GM18505 (cell line): ENCODE measurements at regions not wholly inside any gene's neighbourhood (a gene's known extent, or its start where the extent isn't known, plus 50 kb on each side); places are given as distances from the start of the nearest gene placed in this dataset.

Experiments
- ATAC-seq: cut with Tn5 transposase; IDR thresholded peaks from one replicate; pipeline ENCODE4 v1.9.1; 2021; ENCODE audit not compliant: unreplicated experiment
- POLR2A ChIP-seq: IDR thresholded peaks from 4 replicates; pipeline ENCODE4 v1.6.1; 2011; ENCODE audit warnings: borderline replicate concordance; ENCODE audit not compliant: insufficient read depth, insufficient read length; ENCODE audit errors: extremely low read depth

- no peak for TF ChIP-seq POLR2A
- no peak for ATAC-seq
Measured at GRCh38 chr16:60074378-60074777, 1340.3 kb upstream of the GOT2 start.

GRCh38 chr16:60073376-60073775 lies 1339.3 kb upstream of the GOT2 start:
- no peak for ATAC-seq
- no peak for TF ChIP-seq POLR2A

DNA sequence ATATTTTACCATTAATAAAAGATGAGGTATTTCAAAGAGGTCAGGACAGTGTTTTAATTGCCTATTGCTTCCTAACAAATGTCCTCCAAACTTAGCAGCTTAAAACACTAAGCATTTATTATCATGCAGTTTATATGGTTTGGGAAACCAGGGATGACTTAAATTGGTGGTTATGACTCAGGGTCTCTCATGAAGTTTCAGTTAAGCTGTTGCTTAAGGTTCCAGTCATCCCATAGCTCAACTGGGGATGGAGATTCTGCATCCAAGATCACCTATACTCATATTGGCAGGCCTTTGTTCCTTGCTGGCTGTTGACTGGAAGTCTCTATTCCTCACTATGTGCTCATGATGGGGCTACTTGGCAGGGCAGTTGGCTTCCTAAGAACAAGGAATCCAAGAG lies 1329.9 kb upstream of the GOT2 start:
- ATAC-seq = no peak
- no peak for TF ChIP-seq POLR2A

GRCh38 chr16:60061396-60061795 lies 1327.3 kb upstream of the GOT2 start:
- TF ChIP-seq POLR2A = no peak
- ATAC-seq = no peak

GRCh38 chr16:60060731-60061130 lies 1326.6 kb upstream of the GOT2 start:
- TF ChIP-seq POLR2A = no peak
- ATAC-seq = no peak

- no peak for ATAC-seq
- TF ChIP-seq POLR2A = no peak
Measured at GRCh38 chr16:60059141-60059540, 1325.0 kb upstream of the GOT2 start.

DNA sequence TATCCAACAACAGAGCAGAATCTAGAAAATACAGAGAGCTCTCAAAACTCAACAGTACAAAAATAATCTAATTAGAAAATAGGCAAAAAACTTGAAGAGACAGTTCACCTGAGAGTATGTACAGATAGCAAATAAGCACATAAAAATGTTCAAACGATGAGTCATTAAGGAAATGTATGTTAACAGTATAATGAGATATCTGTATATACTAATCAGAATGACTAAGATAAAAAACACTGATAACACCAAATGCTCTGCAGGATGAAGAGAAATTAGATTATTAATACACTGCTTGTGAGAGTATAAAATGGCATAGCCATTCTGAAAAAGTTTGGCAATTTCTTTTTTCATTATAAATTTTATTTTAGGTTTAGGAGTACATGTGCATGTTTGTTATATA lies 1307.6 kb upstream of the GOT2 start:
- no peak for ATAC-seq

GRCh38 chr16:60031740-60032139 lies 1297.6 kb upstream of the GOT2 start:
- ATAC-seq = no peak
- no peak for TF ChIP-seq POLR2A

More for the DNA sequence above, 1307.6 kb upstream of the GOT2 start:
- TF ChIP-seq POLR2A = no peak

- ATAC-seq = no peak
Measured at GRCh38 chr16:60027351-60027750, 1293.2 kb upstream of the GOT2 start.

GRCh38 chr16:60013076-60013475 lies 1279.0 kb upstream of the GOT2 start:
- TF ChIP-seq POLR2A = no peak
- no peak for ATAC-seq

More at GRCh38 chr16:60027351-60027750, 1293.2 kb upstream of the GOT2 start:
- TF ChIP-seq POLR2A = no peak

DNA sequence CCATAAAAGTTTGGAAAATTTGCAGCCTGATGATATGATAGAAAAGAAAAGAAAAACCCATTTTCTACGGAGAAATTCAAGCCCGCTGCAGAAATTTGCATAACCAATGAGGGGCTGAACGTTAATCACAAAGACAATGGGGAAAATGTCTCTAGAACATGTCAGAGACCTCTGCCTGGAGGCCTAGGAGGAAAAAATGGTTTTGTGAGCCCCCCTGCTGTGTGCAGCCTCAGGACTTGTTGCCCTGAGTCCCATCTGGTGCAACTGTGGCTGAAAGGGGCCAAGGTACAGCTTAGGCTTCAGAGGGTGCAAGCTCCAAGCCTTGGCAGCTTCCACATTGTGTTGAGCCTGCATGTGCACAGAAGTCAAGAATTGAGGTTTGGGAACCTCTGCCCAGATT lies 1267.4 kb upstream of the GOT2 start:
- no peak for TF ChIP-seq POLR2A
- no peak for ATAC-seq

- TF ChIP-seq POLR2A = no peak
- no peak for ATAC-seq
Measured at GRCh38 chr16:59997706-59998105, 1263.6 kb upstream of the GOT2 start.

DNA sequence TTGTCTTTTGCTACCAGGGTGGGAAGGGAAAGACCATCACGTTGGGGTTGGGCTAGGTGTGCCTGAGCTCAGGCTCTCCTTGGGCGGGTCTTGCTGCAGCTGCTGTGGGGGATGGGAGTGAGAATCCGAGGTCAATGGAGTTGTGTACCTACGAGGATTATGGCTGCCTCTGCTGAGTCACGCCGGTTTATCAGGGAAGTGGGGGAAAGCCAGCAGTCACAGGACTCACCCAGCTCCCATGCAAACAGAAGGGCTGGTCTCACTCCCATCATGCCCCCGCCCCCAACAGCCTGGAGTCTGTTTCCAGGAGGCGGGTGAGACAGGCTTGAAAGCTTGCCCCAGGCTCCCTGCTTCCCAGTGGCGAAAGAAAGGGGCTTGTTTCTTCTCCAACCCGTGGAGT lies 1259.0 kb upstream of the GOT2 start:
- TF ChIP-seq POLR2A = no peak
- ATAC-seq = no peak

DNA sequence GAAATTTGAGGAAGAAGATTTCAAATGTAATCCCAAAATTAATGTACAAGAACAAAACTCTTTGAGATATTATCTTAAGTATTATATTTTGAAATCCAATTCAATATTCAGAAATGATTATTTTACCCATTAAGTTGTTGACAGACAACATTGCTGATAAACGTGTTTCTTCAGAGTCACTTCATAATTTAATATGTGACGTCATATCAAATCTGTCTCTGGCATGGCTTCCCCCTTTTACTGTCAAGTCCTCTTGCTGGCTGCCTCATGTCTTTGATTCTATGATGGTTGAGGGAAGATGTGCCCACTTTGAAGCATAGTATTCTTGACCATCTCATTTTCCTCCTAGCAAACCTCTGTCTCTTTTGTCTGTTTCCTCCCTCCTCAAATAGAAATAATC lies 1257.1 kb upstream of the GOT2 start:
- ATAC-seq = no peak

DNA sequence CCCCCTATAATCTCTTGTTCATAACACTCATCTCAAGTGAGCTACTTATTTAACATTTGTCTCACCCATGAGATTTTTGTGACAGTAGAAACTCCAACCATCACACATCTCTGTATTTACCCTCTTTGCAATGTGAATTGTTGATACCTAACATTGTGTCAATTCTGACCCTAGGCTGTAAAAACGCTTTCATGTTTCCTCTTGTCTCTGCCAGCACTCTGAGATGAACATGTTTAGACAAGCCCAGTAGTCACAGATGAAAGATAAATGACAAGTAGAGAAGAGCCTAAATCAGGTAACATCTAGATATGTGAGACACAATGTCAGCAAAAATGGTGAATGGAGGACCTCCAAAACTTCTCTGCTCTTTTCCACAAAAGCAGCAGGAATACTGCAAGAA lies 1254.5 kb upstream of the GOT2 start:
- no peak for ATAC-seq
- no peak for TF ChIP-seq POLR2A

More for the DNA sequence above, 1257.1 kb upstream of the GOT2 start:
- TF ChIP-seq POLR2A = no peak
